OCI-LY3 (cell line): ENCODE measurements at regions not wholly inside any gene's neighbourhood (a gene's known extent, or its start where the extent isn't known, plus 50 kb on each side); places are given as distances from the start of the nearest gene placed in this dataset.
"Not testable (repeated sequence)": the region's sequence is repeated elsewhere in the genome, so short reads cannot be mapped to it uniquely, and the experiment has no call there.

ENCODE experiments used
- EZH2phosphoT487 ChIP-seq: fragments of 200-600 bp; shearing (Covaris generic); IDR thresholded peaks from 2 replicates; pipeline ENCODE4 v1.6.1; 2018; ENCODE audit warnings: antibody characterized with exemption, mixed run types, low read depth
- TF ChIP-seq, protein P1 (sequence below): fragments of 200-600, 300-600 bp; sonication (generic); IDR thresholded peaks from 2 replicates; pipeline ENCODE4 v1.5.1; 2014; ENCODE audit warnings: antibody characterized with exemption, low read length, low read depth

GRCh38 chr3:18205701-18206100 lies 219.4 kb downstream of the SATB1 start:
- TF ChIP-seq, protein P1, sequence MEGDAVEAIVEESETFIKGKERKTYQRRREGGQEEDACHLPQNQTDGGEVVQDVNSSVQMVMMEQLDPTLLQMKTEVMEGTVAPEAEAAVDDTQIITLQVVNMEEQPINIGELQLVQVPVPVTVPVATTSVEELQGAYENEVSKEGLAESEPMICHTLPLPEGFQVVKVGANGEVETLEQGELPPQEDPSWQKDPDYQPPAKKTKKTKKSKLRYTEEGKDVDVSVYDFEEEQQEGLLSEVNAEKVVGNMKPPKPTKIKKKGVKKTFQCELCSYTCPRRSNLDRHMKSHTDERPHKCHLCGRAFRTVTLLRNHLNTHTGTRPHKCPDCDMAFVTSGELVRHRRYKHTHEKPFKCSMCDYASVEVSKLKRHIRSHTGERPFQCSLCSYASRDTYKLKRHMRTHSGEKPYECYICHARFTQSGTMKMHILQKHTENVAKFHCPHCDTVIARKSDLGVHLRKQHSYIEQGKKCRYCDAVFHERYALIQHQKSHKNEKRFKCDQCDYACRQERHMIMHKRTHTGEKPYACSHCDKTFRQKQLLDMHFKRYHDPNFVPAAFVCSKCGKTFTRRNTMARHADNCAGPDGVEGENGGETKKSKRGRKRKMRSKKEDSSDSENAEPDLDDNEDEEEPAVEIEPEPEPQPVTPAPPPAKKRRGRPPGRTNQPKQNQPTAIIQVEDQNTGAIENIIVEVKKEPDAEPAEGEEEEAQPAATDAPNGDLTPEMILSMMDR = not testable (repeated sequence)
- not testable (repeated sequence) for TF ChIP-seq EZH2phosphoT487
